ENCODE measurements at regions not wholly inside any gene's neighbourhood (a gene's known extent, or its start where the extent isn't known, plus 50 kb on each side); places are given as distances from the start of the nearest gene placed in this dataset.

DNA sequence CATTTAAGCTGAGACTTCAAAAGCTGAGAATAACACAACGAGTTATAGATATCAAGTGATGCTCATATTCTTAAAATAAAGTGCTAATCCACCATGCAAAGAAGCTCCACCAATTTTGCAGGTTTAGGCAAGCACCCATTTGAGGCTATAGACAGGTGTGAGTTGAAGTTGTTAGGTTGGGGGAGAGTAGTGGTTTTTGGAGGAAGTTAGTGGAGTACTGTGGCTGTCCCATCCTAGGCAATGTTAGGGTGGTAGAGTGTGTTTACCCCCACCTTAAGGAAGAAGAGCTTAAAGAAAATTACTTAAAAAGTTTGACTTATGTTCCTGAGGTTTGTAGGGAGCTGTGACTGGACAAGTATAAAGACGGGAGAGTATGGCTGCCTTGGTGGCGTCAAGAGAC lies 98.9 kb upstream of the MAN2A1 start:
- TF ChIP-seq, protein P1, sequence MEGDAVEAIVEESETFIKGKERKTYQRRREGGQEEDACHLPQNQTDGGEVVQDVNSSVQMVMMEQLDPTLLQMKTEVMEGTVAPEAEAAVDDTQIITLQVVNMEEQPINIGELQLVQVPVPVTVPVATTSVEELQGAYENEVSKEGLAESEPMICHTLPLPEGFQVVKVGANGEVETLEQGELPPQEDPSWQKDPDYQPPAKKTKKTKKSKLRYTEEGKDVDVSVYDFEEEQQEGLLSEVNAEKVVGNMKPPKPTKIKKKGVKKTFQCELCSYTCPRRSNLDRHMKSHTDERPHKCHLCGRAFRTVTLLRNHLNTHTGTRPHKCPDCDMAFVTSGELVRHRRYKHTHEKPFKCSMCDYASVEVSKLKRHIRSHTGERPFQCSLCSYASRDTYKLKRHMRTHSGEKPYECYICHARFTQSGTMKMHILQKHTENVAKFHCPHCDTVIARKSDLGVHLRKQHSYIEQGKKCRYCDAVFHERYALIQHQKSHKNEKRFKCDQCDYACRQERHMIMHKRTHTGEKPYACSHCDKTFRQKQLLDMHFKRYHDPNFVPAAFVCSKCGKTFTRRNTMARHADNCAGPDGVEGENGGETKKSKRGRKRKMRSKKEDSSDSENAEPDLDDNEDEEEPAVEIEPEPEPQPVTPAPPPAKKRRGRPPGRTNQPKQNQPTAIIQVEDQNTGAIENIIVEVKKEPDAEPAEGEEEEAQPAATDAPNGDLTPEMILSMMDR (IDR thresholded peaks at IDR 0.05): no peak
- TF ChIP-seq EP300 (IDR thresholded peaks at IDR 0.05; ENCODE audit: low read depth): no peak
